CD4-positive, alpha-beta T cell (primary cell): ENCODE measurements at regions not wholly inside any gene's neighbourhood (a gene's known extent, or its start where the extent isn't known, plus 50 kb on each side); places are given as distances from the start of the nearest gene placed in this dataset.

Experiments
- ATAC-seq: fragments of 200-7000 bp; cut with Tn5 transposase; one replicate; pipeline ENCODE4 v1.10.0; 2022; ENCODE audit warnings: mild to moderate bottlenecking; ENCODE audit not compliant: poor library complexity
- CTCF ChIA-PET: fragments of 350-600 bp; sonication (Branson Sonifier 250); formaldehyde crosslinking; loops from one replicate; lab custom pipeline; 2021; ENCODE audit warnings: antibody characterized with exemption, inconsistent platforms; lab: Charles Lee
- POLR2A ChIA-PET: fragments of 350-600 bp; sonication (Branson Sonifier 250); formaldehyde crosslinking; loops from one replicate; lab custom pipeline; 2021; ENCODE audit warnings: antibody characterized with exemption, inconsistent platforms; lab: Charles Lee
- DNase-seq, 14 experiments: peaks; one replicate each; pipeline ENCODE4 v3.0.0-alpha.2; 2013 to 2020; ENCODE audit warnings: mixed read lengths in 2 of 14
- H3K27ac ChIP-seq, 2 donors: one replicate each; pipeline versions ENCODE4 v1.5.1 to v1.7.0; 2013; ENCODE audit warnings: low read length in 2 of 2, low read depth in 1 of 2, mild to moderate bottlenecking in 1 of 2
- H3K27me3 ChIP-seq, 2 experiments: 1 replicate in 1 of 2; 2 replicates in 1 of 2; pipeline versions ENCODE4 v1.6.1 to v1.7.0; 2013; ENCODE audit warnings: low read length in 2 of 2, control low read depth in 1 of 2, mild to moderate bottlenecking in 1 of 2, moderate library complexity in 1 of 2; ENCODE audit not compliant: insufficient read depth in 2 of 2, control insufficient read depth in 1 of 2
- H3K36me3 ChIP-seq: one replicate; pipeline ENCODE4 v1.6.1; 2013; ENCODE audit warnings: low read length, control low read depth; ENCODE audit not compliant: insufficient read depth
- H3K4me1 ChIP-seq: one replicate; pipeline ENCODE4 v1.6.1; 2013; ENCODE audit warnings: low read length, control low read depth; ENCODE audit not compliant: insufficient read depth
- H3K4me3 ChIP-seq: one replicate; pipeline ENCODE4 v1.5.1; 2013; ENCODE audit warnings: mild to moderate bottlenecking, low read length, moderate library complexity
- H3K9me3 ChIP-seq, 2 experiments: 1 replicate in 1 of 2; 2 replicates in 1 of 2; pipeline versions ENCODE4 v1.6.1 to v1.7.0; 2013; ENCODE audit warnings: low read length in 2 of 2, mild to moderate bottlenecking in 2 of 2, control low read depth in 1 of 2, moderate library complexity in 1 of 2; ENCODE audit not compliant: control insufficient read depth in 1 of 2, insufficient read depth in 1 of 2
- H3K27ac Mint-ChIP-seq: one replicate; pipeline ENCODE4 v1.8.0; 2020; ENCODE audit warnings: mixed read lengths
- H3K27me3 Mint-ChIP-seq: one replicate; pipeline ENCODE4 v1.8.0; 2021; ENCODE audit warnings: mixed read lengths
- H3K36me3 Mint-ChIP-seq: one replicate; pipeline ENCODE4 v1.8.0; 2021; ENCODE audit warnings: low read depth, mixed read lengths
- H3K4me1 Mint-ChIP-seq: one replicate; pipeline ENCODE4 v1.8.0; 2021; ENCODE audit warnings: low read depth, mixed read lengths
- H3K4me3 Mint-ChIP-seq: one replicate; pipeline ENCODE4 v1.8.0; 2020; ENCODE audit warnings: mild to moderate bottlenecking, mixed read lengths
- H3K9me3 Mint-ChIP-seq: one replicate; pipeline ENCODE4 v1.8.0; 2020; ENCODE audit warnings: mixed read lengths
- intact Hi-C, 2 experiments: fragments of 100-400 bp; cut with DNase I in 1 of 2; cut with micrococcal nuclease in 1 of 2; formaldehyde crosslinking; loops; one replicate each; pipeline versions ENCODE4 v1.15.1 to v1.9.0; 2023 to 2025; cut with DNase I, micrococcal nuclease
- TF ChIP-seq, protein P1 (sequence below): fragments of 200-600 bp; IDR thresholded peaks from one replicate; pipeline ENCODE4 v1.8.0; 2022; ENCODE audit warnings: antibody characterized with exemption, mild to moderate bottlenecking

DNA sequence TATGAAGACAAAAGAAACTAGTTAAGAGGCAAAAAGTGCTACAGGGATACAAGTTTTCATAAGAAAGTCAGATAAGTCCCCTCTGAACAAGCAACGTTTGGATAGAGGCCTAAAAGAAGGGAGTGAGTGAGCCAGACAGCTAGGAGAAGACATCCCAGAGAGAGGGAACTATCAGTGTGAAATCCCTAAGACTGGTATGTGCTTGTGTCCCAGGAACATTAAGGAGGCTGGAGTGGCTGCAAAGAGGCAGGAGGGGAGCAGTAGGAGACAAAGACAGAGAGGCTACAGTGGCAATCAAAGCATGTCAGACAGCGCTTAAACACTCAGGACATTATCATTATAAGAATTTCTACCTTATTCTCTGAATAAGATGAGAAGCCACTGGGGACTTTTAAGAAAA lies 139.1 kb upstream of the STK32A start:
- intact Hi-C loops, result no loop called here

DNA sequence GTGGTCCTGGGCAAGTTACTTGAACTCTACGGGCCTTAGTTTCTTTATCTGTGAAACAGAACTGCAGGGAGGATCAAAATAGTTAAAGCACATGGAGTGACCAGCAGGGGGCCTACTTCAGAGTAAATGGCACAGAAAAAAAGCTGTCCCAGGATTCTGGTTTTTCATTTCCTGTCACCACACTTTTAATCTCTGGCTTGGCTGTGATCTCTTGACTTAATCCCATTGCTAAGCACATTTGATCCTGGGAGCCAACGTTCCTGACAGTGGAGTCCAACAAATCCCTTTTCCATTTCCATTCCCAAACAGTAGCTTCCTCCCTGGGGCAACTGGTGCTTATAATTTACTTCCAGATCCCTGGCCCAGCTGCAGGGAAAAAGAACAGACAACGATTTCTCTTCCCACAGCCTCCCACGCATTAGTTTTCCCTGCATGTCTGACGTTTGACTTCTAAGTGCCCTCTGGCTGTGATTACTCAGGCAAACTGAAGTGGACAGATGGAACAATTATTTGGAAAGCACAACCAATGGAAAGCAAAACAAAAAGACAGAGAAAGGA lies 136.5 kb upstream of the STK32A start:
- no peaks in the 10 kb centered on the region for H3K27me3 Mint-ChIP-seq
- POLR2A ChIA-PET, result no interaction called here

More for the DNA sequence above, 139.1 kb upstream of the STK32A start:
- H3K9me3 Mint-ChIP-seq, result no peaks in the 10 kb centered on the region
- ATAC-seq, result no peak
- peaks cover 7% of the 10 kb centered on the region for H3K27me3 Mint-ChIP-seq
- Histone ChIP-seq H3K27ac (no peak overlapping the region), H3K27me3 (no peaks in the 10 kb centered on the region), H3K9me3 (no peaks in the 10 kb centered on the region), H3K4me1 (no peaks in the 10 kb centered on the region), H3K36me3 (no peaks in the 10 kb centered on the region), H3K4me3 (no peak overlapping the region)
- H3K4me3 Mint-ChIP-seq, result no peak overlapping the region
- no peak for DNase-seq
- no peak overlapping the region for H3K27ac Mint-ChIP-seq
- ChIA-PET POLR2A (no interaction called here), CTCF (no interaction called here)
- TF ChIP-seq, protein P1, sequence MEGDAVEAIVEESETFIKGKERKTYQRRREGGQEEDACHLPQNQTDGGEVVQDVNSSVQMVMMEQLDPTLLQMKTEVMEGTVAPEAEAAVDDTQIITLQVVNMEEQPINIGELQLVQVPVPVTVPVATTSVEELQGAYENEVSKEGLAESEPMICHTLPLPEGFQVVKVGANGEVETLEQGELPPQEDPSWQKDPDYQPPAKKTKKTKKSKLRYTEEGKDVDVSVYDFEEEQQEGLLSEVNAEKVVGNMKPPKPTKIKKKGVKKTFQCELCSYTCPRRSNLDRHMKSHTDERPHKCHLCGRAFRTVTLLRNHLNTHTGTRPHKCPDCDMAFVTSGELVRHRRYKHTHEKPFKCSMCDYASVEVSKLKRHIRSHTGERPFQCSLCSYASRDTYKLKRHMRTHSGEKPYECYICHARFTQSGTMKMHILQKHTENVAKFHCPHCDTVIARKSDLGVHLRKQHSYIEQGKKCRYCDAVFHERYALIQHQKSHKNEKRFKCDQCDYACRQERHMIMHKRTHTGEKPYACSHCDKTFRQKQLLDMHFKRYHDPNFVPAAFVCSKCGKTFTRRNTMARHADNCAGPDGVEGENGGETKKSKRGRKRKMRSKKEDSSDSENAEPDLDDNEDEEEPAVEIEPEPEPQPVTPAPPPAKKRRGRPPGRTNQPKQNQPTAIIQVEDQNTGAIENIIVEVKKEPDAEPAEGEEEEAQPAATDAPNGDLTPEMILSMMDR, result no peak
- H3K4me1 Mint-ChIP-seq, result no peaks in the 10 kb centered on the region
- no peaks in the 10 kb centered on the region for H3K36me3 Mint-ChIP-seq

DNA sequence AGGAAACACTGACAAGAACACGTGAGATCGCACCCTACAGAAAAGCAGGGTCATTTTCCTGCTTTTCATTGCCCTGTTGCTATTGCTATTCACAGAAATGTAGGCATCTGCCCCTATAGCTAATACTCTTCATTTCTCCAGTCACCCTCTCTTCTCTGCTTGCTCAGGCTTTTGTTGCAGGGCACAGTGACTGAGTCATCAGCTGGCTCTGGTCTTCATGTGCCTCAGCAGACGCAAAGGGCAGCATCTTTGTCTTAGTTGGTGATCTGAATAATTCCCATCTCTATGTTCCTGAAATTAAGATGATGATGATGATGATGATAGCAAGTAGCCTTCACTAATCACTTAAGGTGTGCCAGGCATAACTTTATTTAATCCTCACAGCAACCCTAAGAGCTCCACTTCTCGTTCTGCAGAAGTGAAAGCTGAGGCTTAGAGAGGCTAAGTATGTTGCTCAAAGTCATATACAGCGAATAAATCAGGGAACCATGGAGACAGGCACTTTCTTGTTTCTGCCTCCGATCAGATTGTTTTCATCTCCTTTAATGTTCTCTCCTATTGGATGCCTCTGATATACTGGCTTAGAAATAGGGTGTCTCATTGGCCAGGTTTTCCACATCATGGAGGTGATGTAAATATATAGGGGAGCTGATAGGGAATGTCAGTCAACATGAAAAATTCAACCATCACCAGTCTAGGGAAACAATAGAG lies 133.0 kb upstream of the STK32A start:
- TF ChIP-seq, protein P1, result no peak
- no peak overlapping the region for H3K27ac ChIP-seq
- Mint-ChIP-seq H3K27me3 (no peaks in the 10 kb centered on the region), H3K27ac (no peak overlapping the region), H3K4me3 (no peak overlapping the region), H3K9me3 (no peaks in the 10 kb centered on the region), H3K36me3 (no peaks in the 10 kb centered on the region), H3K4me1 (no peaks in the 10 kb centered on the region)
- no peaks in the 10 kb centered on the region for H3K36me3 ChIP-seq
- no peak for ATAC-seq
- H3K4me3 ChIP-seq, result no peak overlapping the region
- CTCF ChIA-PET, result no interaction called here
- no peaks in the 10 kb centered on the region for H3K27me3 ChIP-seq
- no peak for DNase-seq
- intact Hi-C loops, result no loop called here
- POLR2A ChIA-PET, result interaction anchor here (0.7 kb wide), 1 partner anchor 16 kb away, joined by 3 read pairs; no protein-coding TSS in a partner anchor
- no peaks in the 10 kb centered on the region for H3K9me3 ChIP-seq
- no peaks in the 10 kb centered on the region for H3K4me1 ChIP-seq

More for the DNA sequence above, 136.5 kb upstream of the STK32A start:
- CTCF ChIA-PET, result no interaction called here
- H3K4me1 ChIP-seq, result no peaks in the 10 kb centered on the region
- intact Hi-C loops, result no loop called here
- DNase-seq, result peak in 3 of 14 experiments; percentile 12 to 19 (median 14)
- H3K4me3 ChIP-seq, result no peak overlapping the region
- no peaks in the 10 kb centered on the region for H3K9me3 ChIP-seq
- H3K27ac ChIP-seq, result no peak overlapping the region
- Mint-ChIP-seq H3K4me1 (no peaks in the 10 kb centered on the region), H3K9me3 (no peaks in the 10 kb centered on the region), H3K36me3 (no peaks in the 10 kb centered on the region), H3K4me3 (no peak overlapping the region), H3K27ac (no peak overlapping the region)
- TF ChIP-seq, protein P1, result no peak
- no peak for ATAC-seq
- H3K27me3 ChIP-seq, result no peaks in the 10 kb centered on the region
- no peaks in the 10 kb centered on the region for H3K36me3 ChIP-seq
